Smooth muscle cell (in vitro differentiated cells): ENCODE measurements at regions not wholly inside any gene's neighbourhood (a gene's known extent, or its start where the extent isn't known, plus 50 kb on each side); places are given as distances from the start of the nearest gene placed in this dataset.
"Not testable (repeated sequence)": the region's sequence is repeated elsewhere in the genome, so short reads cannot be mapped to it uniquely, and the experiment has no call there.

Experiments used
- DNase-seq: peaks from one replicate; lab custom pipeline; 2025; ENCODE audit not compliant: unreplicated experiment; lab: John Stamatoyannopoulos, UW
- H2AFZ ChIP-seq: fragments of 200-600 bp; sonication (generic); 2 replicates; pipeline ENCODE4 v1.6.0; 2016; ENCODE audit warnings: antibody characterized with exemption, low read depth, mild to moderate bottlenecking
- H3F3A ChIP-seq: fragments of 200-600 bp; sonication (generic); 2 replicates; pipeline ENCODE4 v1.6.0; 2017; ENCODE audit warnings: antibody characterized with exemption, low read depth
- H3K27ac ChIP-seq: fragments of 200-600 bp; sonication (generic); 2 replicates; pipeline ENCODE4 v1.5.1; 2016; ENCODE audit warnings: low read depth, mild to moderate bottlenecking
- H3K27me3 ChIP-seq: fragments of 200-600 bp; sonication (generic); 2 replicates; pipeline ENCODE4 v1.6.1; 2016; ENCODE audit warnings: low read depth, mild to moderate bottlenecking
- H3K36me3 ChIP-seq: fragments of 200-600 bp; sonication (generic); 2 replicates; pipeline ENCODE4 v1.5.1; 2016; ENCODE audit warnings: low read depth
- H3K4me1 ChIP-seq: fragments of 200-600 bp; sonication (generic); 2 replicates; pipeline ENCODE4 v1.5.1; 2016; ENCODE audit warnings: low read depth
- H3K4me2 ChIP-seq: fragments of 200-600 bp; sonication (generic); 2 replicates; pipeline ENCODE4 v1.6.0; 2016; ENCODE audit warnings: mild to moderate bottlenecking
- H3K4me3 ChIP-seq: fragments of 200-600 bp; sonication (generic); 2 replicates; pipeline ENCODE4 v1.5.1; 2016; ENCODE audit warnings: mild to moderate bottlenecking
- H3K79me2 ChIP-seq: fragments of 200-600 bp; sonication (generic); 2 replicates; pipeline ENCODE4 v1.6.0; 2016; ENCODE audit warnings: low read depth, mild to moderate bottlenecking
- H3K9ac ChIP-seq: fragments of 200-600 bp; sonication (generic); 2 replicates; pipeline ENCODE4 v1.6.0; 2016; ENCODE audit warnings: low read depth
- H3K9me3 ChIP-seq: fragments of 200-600 bp; sonication (generic); replicated peaks from 2 replicates; pipeline ENCODE4 v1.5.1; 2016; ENCODE audit warnings: low read depth
- H4K20me1 ChIP-seq: fragments of 200-600 bp; sonication (generic); 2 replicates; pipeline ENCODE4 v1.6.0; 2016; ENCODE audit warnings: low read depth
- CTCF ChIP-seq: fragments of 200-600 bp; sonication (generic); IDR thresholded peaks from 2 replicates; pipeline ENCODE4 v1.5.1; 2017; ENCODE audit warnings: borderline replicate concordance, mild to moderate bottlenecking, antibody characterized with exemption; ENCODE audit not compliant: insufficient read depth, poor library complexity, severe bottlenecking
- WGBS: methylation state at CpG from one replicate; pipeline ENCODE4 v1.1.7; 2016; ENCODE audit warnings: low lambda C conversion rate; 5-methylcytosine and 5-hydroxymethylcytosine counted together

- no peaks in the 10 kb centered on the region for H3K27me3 ChIP-seq
- H3K4me1 ChIP-seq: no peaks in the 10 kb centered on the region
- H3K36me3 ChIP-seq: no peaks in the 10 kb centered on the region
- H3K79me2 ChIP-seq: no peaks in the 10 kb centered on the region
- H3K27ac ChIP-seq: no peak overlapping the region
- no peak for DNase-seq
- no peak overlapping the region for H2AFZ ChIP-seq
- H4K20me1 ChIP-seq: no peaks in the 10 kb centered on the region
- no peak overlapping the region for H3K4me3 ChIP-seq
- H3F3A ChIP-seq: no peaks in the 10 kb centered on the region
- no peak overlapping the region for H3K9ac ChIP-seq
- H3K4me2 ChIP-seq: no peak overlapping the region
- no peak for TF ChIP-seq CTCF
- no peaks in the 10 kb centered on the region for H3K9me3 ChIP-seq
Observed at GRCh38 chr18:1075876-1076275, 171.2 kb downstream of the ADCYAP1 start.

GRCh38 chr18:1078301-1078700 lies 173.6 kb downstream of the ADCYAP1 start:
- no peak overlapping the region for H3K4me3 ChIP-seq
- H3K4me2 ChIP-seq: no peak overlapping the region
- H3K9me3 ChIP-seq: no peaks in the 10 kb centered on the region
- H4K20me1 ChIP-seq: no peaks in the 10 kb centered on the region
- no peaks in the 10 kb centered on the region for H3K27me3 ChIP-seq
- no peak for DNase-seq
- TF ChIP-seq CTCF: no peak
- H3K27ac ChIP-seq: no peak overlapping the region
- no peak overlapping the region for H2AFZ ChIP-seq
- H3K79me2 ChIP-seq: no peaks in the 10 kb centered on the region
- H3F3A ChIP-seq: no peaks in the 10 kb centered on the region
- H3K4me1 ChIP-seq: no peaks in the 10 kb centered on the region
- H3K9ac ChIP-seq: no peak overlapping the region
- H3K36me3 ChIP-seq: no peaks in the 10 kb centered on the region

GRCh38 chr18:1083675-1084074 lies 179.0 kb downstream of the ADCYAP1 start:
- not testable (repeated sequence) for H3K27ac ChIP-seq, H3K36me3 ChIP-seq, H3K4me3 ChIP-seq, H3K4me1 ChIP-seq, H3K4me2 ChIP-seq, H3F3A ChIP-seq, H2AFZ ChIP-seq, H3K79me2 ChIP-seq, H3K9ac ChIP-seq, H3K27me3 ChIP-seq, H3K9me3 ChIP-seq, H4K20me1 ChIP-seq, DNase-seq
- WGBS: 81% methylated on average over 5 of the region's 5 CpGs

- 67% methylated on average over 1 of the region's 1 CpG for WGBS
- DNase-seq: no peak
- no peaks in the 10 kb centered on the region for H3K79me2 ChIP-seq
- no peak overlapping the region for H2AFZ ChIP-seq
- no peaks in the 10 kb centered on the region for H3K4me1 ChIP-seq
- no peaks in the 10 kb centered on the region for H3K9me3 ChIP-seq
- no peaks in the 10 kb centered on the region for H3K27me3 ChIP-seq
- H3K4me2 ChIP-seq: no peak overlapping the region
- peaks cover 10% of the 10 kb centered on the region for H4K20me1 ChIP-seq
- H3K9ac ChIP-seq: no peak overlapping the region
- no peak overlapping the region for H3K27ac ChIP-seq
- no peaks in the 10 kb centered on the region for H3K36me3 ChIP-seq
- H3K4me3 ChIP-seq: no peak overlapping the region
- H3F3A ChIP-seq: no peaks in the 10 kb centered on the region
- no peak for TF ChIP-seq CTCF
Observed at GRCh38 chr18:1090758-1091157, 186.1 kb downstream of the ADCYAP1 start.
